HEK293T (cell line): ENCODE measurements at regions not wholly inside any gene's neighbourhood (a gene's known extent, or its start where the extent isn't known, plus 50 kb on each side); places are given as distances from the start of the nearest gene placed in this dataset.

Experiments
- CTCF ChIA-PET: fragments of 350-600 bp; formaldehyde crosslinking; extraction: SDS; loops from one replicate; lab custom pipeline; 2021; ENCODE audit warnings: antibody characterized with exemption, inconsistent platforms; lab: Yijun Ruan, JAX
- POLR2A ChIA-PET: fragments of 350-600 bp; formaldehyde crosslinking; extraction: SDS; loops from one replicate; lab custom pipeline; 2020; ENCODE audit warnings: antibody characterized with exemption, inconsistent platforms; lab: Yijun Ruan, JAX
- DNase-seq: peaks from one replicate; pipeline ENCODE4 v3.0.0; 2012; ENCODE audit warnings: mixed read lengths; ENCODE audit errors: extremely low spot score
- ARNT ChIP-seq: fragments of 450-650 bp; IDR thresholded peaks from 2 replicates; pipeline ENCODE4 v1.6.1; 2017; ENCODE audit warnings: mild to moderate bottlenecking
- BHLHE40 ChIP-seq: fragments of 450-650 bp; IDR thresholded peaks from 2 replicates; pipeline ENCODE4 v1.6.1; 2016; ENCODE audit warnings: mild to moderate bottlenecking, moderate library complexity, borderline replicate concordance
- CTBP1 ChIP-seq: fragments of 450-650 bp; IDR thresholded peaks from 2 replicates; pipeline ENCODE4 v1.6.1; 2016; ENCODE audit warnings: borderline replicate concordance
- ELF4 ChIP-seq: fragments of 450-650 bp; IDR thresholded peaks from 2 replicates; pipeline ENCODE4 v1.6.1; 2017; ENCODE audit warnings: antibody characterized with exemption
- FOXA1 ChIP-seq: fragments of 450-650 bp; IDR thresholded peaks from 2 replicates; pipeline ENCODE4 v1.6.1; 2016; ENCODE audit warnings: mild to moderate bottlenecking
- FOXK2 ChIP-seq: fragments of 450-650 bp; IDR thresholded peaks from 2 replicates; pipeline ENCODE4 v1.6.1; 2016; ENCODE audit warnings: mild to moderate bottlenecking
- FOXM1 ChIP-seq: fragments of 450-650 bp; IDR thresholded peaks from 2 replicates; pipeline ENCODE4 v1.6.1; 2017; ENCODE audit warnings: mild to moderate bottlenecking, borderline replicate concordance
- HDGF ChIP-seq: fragments of 450-650 bp; IDR thresholded peaks from 2 replicates; pipeline ENCODE4 v1.6.1; 2017; ENCODE audit warnings: antibody characterized with exemption, borderline replicate concordance
- L3MBTL2 ChIP-seq: fragments of 450-650 bp; conservative IDR thresholded peaks from 2 replicates; pipeline ENCODE4 v1.6.1; 2016; ENCODE audit warnings: mild to moderate bottlenecking
- LEF1 ChIP-seq: fragments of 450-650 bp; IDR thresholded peaks from 2 replicates; pipeline ENCODE4 v1.6.1; 2017; ENCODE audit warnings: mild to moderate bottlenecking, borderline replicate concordance
- NFRKB ChIP-seq: fragments of 450-650 bp; IDR thresholded peaks from 2 replicates; pipeline ENCODE4 v1.6.1; 2016; ENCODE audit warnings: mild to moderate bottlenecking, moderate library complexity
- PKNOX1 ChIP-seq: fragments of 450-650 bp; IDR thresholded peaks from 2 replicates; pipeline ENCODE4 v1.6.1; 2016
- SP1 ChIP-seq: fragments of 450-650 bp; IDR thresholded peaks from 2 replicates; pipeline ENCODE4 v1.6.1; 2017
- SUZ12 ChIP-seq: fragments of 450-650 bp; IDR thresholded peaks from 2 replicates; pipeline ENCODE4 v1.6.1; 2016; ENCODE audit warnings: mild to moderate bottlenecking
- TARDBP ChIP-seq: fragments of 450-650 bp; IDR thresholded peaks from 2 replicates; pipeline ENCODE4 v1.6.1; 2016
- ZNF384 ChIP-seq: fragments of 450-650 bp; IDR thresholded peaks from 2 replicates; pipeline ENCODE4 v1.6.1; 2016

GRCh38 chr1:170219163-170219562 is 73.4 kb downstream of the NTMT2 start:
- ChIA-PET CTCF (no interaction called here), POLR2A (no interaction called here)
- DNase-seq = no peak
- no peak for TF ChIP-seq ZNF384
- TF ChIP-seq FOXM1 = no peak

- ChIA-PET POLR2A (no interaction called here), CTCF (no interaction called here)
- no peak for DNase-seq
- TF ChIP-seq ELF4 = no peak
- no peak for TF ChIP-seq ZNF384
- no peak for TF ChIP-seq FOXM1
Observed at GRCh38 chr1:170221031-170221430, 75.3 kb downstream of the NTMT2 start.

- TF ChIP-seq SUZ12 (no peak), L3MBTL2 (no peak), FOXA1 (no peak), ZNF384 (no peak), TARDBP (no peak), PKNOX1 (no peak), CTBP1 (no peak), SP1 (no peak), HDGF (no peak), NFRKB (no peak), ELF4 (no peak), FOXK2 (no peak)
- ChIA-PET POLR2A (no interaction called here), CTCF (no interaction called here)
- DNase-seq = no peak
Observed at GRCh38 chr1:170221495-170221894, 75.7 kb downstream of the NTMT2 start.

- no peak for DNase-seq
- CTCF ChIA-PET = no interaction called here
- POLR2A ChIA-PET = no interaction called here
- TF ChIP-seq FOXM1 = no peak
- no peak for TF ChIP-seq SP1
- TF ChIP-seq ELF4 = no peak
- no peak for TF ChIP-seq ARNT
- no peak for TF ChIP-seq FOXK2
- TF ChIP-seq TARDBP = no peak
- no peak for TF ChIP-seq CTBP1
- no peak for TF ChIP-seq L3MBTL2
- TF ChIP-seq LEF1 = no peak
- TF ChIP-seq SUZ12 = no peak
Observed at GRCh38 chr1:170224469-170224868, 78.7 kb downstream of the NTMT2 start.

GRCh38 chr1:170225781-170226530 is 80.2 kb downstream of the NTMT2 start:
- DNase-seq = no peak
- TF ChIP-seq LEF1 = no peak
- no peak for TF ChIP-seq SUZ12
- TF ChIP-seq L3MBTL2 = no peak
- TF ChIP-seq HDGF = no peak
- TF ChIP-seq FOXM1 = no peak
- TF ChIP-seq ARNT = no peak
- no peak for TF ChIP-seq PKNOX1
- no peak for TF ChIP-seq FOXK2
- no peak for TF ChIP-seq FOXA1
- TF ChIP-seq SP1 = no peak
- TF ChIP-seq CTBP1 = no peak
- POLR2A ChIA-PET = no interaction called here
- CTCF ChIA-PET = no interaction called here

GRCh38 chr1:170226767-170227166 is 81.0 kb downstream of the NTMT2 start:
- POLR2A ChIA-PET = no interaction called here
- TF ChIP-seq ELF4 = no peak
- TF ChIP-seq BHLHE40 = no peak
- TF ChIP-seq SP1 = no peak
- no peak for TF ChIP-seq FOXM1
- TF ChIP-seq TARDBP = no peak
- TF ChIP-seq ARNT = no peak
- TF ChIP-seq FOXK2 = no peak
- no peak for TF ChIP-seq NFRKB
- no peak for TF ChIP-seq PKNOX1
- TF ChIP-seq SUZ12 = no peak
- TF ChIP-seq HDGF = no peak
- TF ChIP-seq FOXA1 = no peak
- no peak for TF ChIP-seq LEF1
- TF ChIP-seq ZNF384 = no peak
- no peak for TF ChIP-seq L3MBTL2
- CTCF ChIA-PET = no interaction called here
- no peak for DNase-seq

GRCh38 chr1:170230323-170230722 is 84.6 kb downstream of the NTMT2 start:
- ChIA-PET POLR2A (no interaction called here), CTCF (no interaction called here)
- DNase-seq = no peak
- no peak for TF ChIP-seq L3MBTL2
- TF ChIP-seq NFRKB = no peak
- TF ChIP-seq TARDBP = no peak
- TF ChIP-seq SUZ12 = no peak
- no peak for TF ChIP-seq HDGF
- no peak for TF ChIP-seq PKNOX1
- TF ChIP-seq ELF4 = no peak
- TF ChIP-seq LEF1 = no peak
- no peak for TF ChIP-seq CTBP1
- no peak for TF ChIP-seq FOXM1
- TF ChIP-seq ZNF384 = no peak
- TF ChIP-seq FOXK2 = no peak
- no peak for TF ChIP-seq BHLHE40
- no peak for TF ChIP-seq FOXA1
- no peak for TF ChIP-seq SP1
- no peak for TF ChIP-seq ARNT
